Body of pancreas (tissue), 4 donors: ENCODE measurements at regions not wholly inside any gene's neighbourhood (a gene's known extent, or its start where the extent isn't known, plus 50 kb on each side); places are given as distances from the start of the nearest gene placed in this dataset.

Experiments used
- CTCF ChIP-seq, 7 experiments: fragments of 450-650 bp in 4 of 7; fragments of 200-600 bp in 3 of 7; sonication (generic) in 3 of 7; IDR thresholded peaks; one replicate each; pipeline ENCODE4 v1.5.1; 2016 to 2019; ENCODE audit warnings: antibody characterized with exemption in 7 of 7
- POLR2A ChIP-seq, 3 donors: fragments of 450-650 bp; IDR thresholded peaks; one replicate each; pipeline ENCODE4 v1.6.1; 2016; ENCODE audit warnings: antibody characterized with exemption in 3 of 3, mild to moderate bottlenecking in 2 of 3

- TF ChIP-seq POLR2A (IDR thresholded peaks at IDR 0.05): no peak
- no peak for TF ChIP-seq CTCF (IDR thresholded peaks at IDR 0.05)
Observed at GRCh38 chr1:244347942-244348341, 103.8 kb downstream of the ADSS2 start.
